ENCODE measurements at regions not wholly inside any gene's neighbourhood (a gene's known extent, or its start where the extent isn't known, plus 50 kb on each side); places are given as distances from the start of the nearest gene placed in this dataset.

DNA sequence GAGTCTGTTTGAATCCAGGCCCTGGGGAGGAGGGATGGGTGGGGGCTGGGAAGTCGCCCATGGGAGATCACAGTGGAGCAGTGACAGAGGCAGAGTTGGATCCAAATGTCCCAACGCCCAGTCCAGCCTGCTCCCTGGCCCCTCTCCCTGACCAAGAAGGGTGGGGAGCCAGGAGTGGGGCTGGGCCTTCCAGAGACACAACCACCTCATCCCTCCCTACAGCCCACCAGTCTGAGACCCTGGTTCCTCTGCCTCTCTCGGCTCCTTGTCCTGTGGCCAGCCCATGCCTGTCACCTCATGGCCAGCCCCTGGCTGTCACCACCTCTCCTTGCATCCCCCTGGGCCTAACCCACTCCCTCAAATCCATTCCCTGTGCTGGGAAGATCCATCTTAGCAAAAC lies 71.2 kb upstream of the PRR5 start:
- Histone ChIP-seq H3K4me1 (ENCODE audit: low read length) (no peaks in the 10 kb centered on the region), H3K27me3 (ENCODE audit: low read depth, low read length) (no peaks in the 10 kb centered on the region), H3K9me3 (ENCODE audit: insufficient read depth, low read length) (no peaks in the 10 kb centered on the region), H3K4me3 (ENCODE audit: low read length) (no peak overlapping the region), H3K36me3 (replicated peaks; ENCODE audit: low read depth, low read length) (no peaks in the 10 kb centered on the region), H3K4me2 (ENCODE audit: low read length) (no peak overlapping the region), H4K20me1 (ENCODE audit: insufficient read depth, low read length) (no peaks in the 10 kb centered on the region), H3K79me2 (ENCODE audit: low read length) (no peaks in the 10 kb centered on the region), H3K27ac (ENCODE audit: low read length) (no peak overlapping the region), H2AFZ (ENCODE audit: low read depth, low read length) (no peak overlapping the region), H3K9ac (ENCODE audit: low read length) (no peak overlapping the region)
- TF ChIP-seq, protein P1, sequence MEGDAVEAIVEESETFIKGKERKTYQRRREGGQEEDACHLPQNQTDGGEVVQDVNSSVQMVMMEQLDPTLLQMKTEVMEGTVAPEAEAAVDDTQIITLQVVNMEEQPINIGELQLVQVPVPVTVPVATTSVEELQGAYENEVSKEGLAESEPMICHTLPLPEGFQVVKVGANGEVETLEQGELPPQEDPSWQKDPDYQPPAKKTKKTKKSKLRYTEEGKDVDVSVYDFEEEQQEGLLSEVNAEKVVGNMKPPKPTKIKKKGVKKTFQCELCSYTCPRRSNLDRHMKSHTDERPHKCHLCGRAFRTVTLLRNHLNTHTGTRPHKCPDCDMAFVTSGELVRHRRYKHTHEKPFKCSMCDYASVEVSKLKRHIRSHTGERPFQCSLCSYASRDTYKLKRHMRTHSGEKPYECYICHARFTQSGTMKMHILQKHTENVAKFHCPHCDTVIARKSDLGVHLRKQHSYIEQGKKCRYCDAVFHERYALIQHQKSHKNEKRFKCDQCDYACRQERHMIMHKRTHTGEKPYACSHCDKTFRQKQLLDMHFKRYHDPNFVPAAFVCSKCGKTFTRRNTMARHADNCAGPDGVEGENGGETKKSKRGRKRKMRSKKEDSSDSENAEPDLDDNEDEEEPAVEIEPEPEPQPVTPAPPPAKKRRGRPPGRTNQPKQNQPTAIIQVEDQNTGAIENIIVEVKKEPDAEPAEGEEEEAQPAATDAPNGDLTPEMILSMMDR (IDR thresholded peaks at IDR 0.05; ENCODE audit: low read depth, low read length): no peak
- TF ChIP-seq EZH2phosphoT487 (IDR thresholded peaks at IDR 0.05; ENCODE audit: low read depth): no peak

- Histone ChIP-seq H4K20me1 (ENCODE audit: insufficient read depth, low read length) (no peaks in the 10 kb centered on the region), H3K36me3 (replicated peaks; ENCODE audit: low read depth, low read length) (no peaks in the 10 kb centered on the region), H3K4me3 (ENCODE audit: low read length) (no peak overlapping the region), H3K4me1 (ENCODE audit: low read length) (no peaks in the 10 kb centered on the region), H3K9me3 (ENCODE audit: insufficient read depth, low read length) (no peaks in the 10 kb centered on the region), H3K27me3 (ENCODE audit: low read depth, low read length) (peaks cover 14% of the 10 kb centered on the region), H3K4me2 (ENCODE audit: low read length) (no peak overlapping the region), H2AFZ (ENCODE audit: low read depth, low read length) (no peak overlapping the region), H3K79me2 (ENCODE audit: low read length) (no peaks in the 10 kb centered on the region), H3K27ac (ENCODE audit: low read length) (no peak overlapping the region), H3K9ac (ENCODE audit: low read length) (no peak overlapping the region)
- no peak for TF ChIP-seq EZH2phosphoT487 (IDR thresholded peaks at IDR 0.05; ENCODE audit: low read depth)
- TF ChIP-seq, protein P1 (IDR thresholded peaks at IDR 0.05; ENCODE audit: low read depth, low read length): no peak
These were observed 73.2 kb upstream of the PRR5 start for GRCh38 chr22:44628835-44629234.

- no peak overlapping the region for H3K4me2 ChIP-seq (ENCODE audit: low read length)
- no peak overlapping the region for H3K4me3 ChIP-seq (ENCODE audit: low read length)
- no peaks in the 10 kb centered on the region for H3K36me3 ChIP-seq (replicated peaks; ENCODE audit: low read depth, low read length)
- H3K27me3 ChIP-seq (ENCODE audit: low read depth, low read length): peaks cover 14% of the 10 kb centered on the region
- H3K9ac ChIP-seq (ENCODE audit: low read length): no peak overlapping the region
- no peaks in the 10 kb centered on the region for H3K9me3 ChIP-seq (ENCODE audit: insufficient read depth, low read length)
- H4K20me1 ChIP-seq (ENCODE audit: insufficient read depth, low read length): no peaks in the 10 kb centered on the region
- H3K4me1 ChIP-seq (ENCODE audit: low read length): no peaks in the 10 kb centered on the region
- H3K79me2 ChIP-seq (ENCODE audit: low read length): no peaks in the 10 kb centered on the region
- H3K27ac ChIP-seq (ENCODE audit: low read length): no peak overlapping the region
- H2AFZ ChIP-seq (ENCODE audit: low read depth, low read length): no peak overlapping the region
- TF ChIP-seq EZH2phosphoT487 (IDR thresholded peaks at IDR 0.05; ENCODE audit: low read depth): no peak
- TF ChIP-seq, protein P1 (IDR thresholded peaks at IDR 0.05; ENCODE audit: low read depth, low read length): no peak
These were observed 73.7 kb upstream of the PRR5 start for GRCh38 chr22:44628273-44628672.

DNA sequence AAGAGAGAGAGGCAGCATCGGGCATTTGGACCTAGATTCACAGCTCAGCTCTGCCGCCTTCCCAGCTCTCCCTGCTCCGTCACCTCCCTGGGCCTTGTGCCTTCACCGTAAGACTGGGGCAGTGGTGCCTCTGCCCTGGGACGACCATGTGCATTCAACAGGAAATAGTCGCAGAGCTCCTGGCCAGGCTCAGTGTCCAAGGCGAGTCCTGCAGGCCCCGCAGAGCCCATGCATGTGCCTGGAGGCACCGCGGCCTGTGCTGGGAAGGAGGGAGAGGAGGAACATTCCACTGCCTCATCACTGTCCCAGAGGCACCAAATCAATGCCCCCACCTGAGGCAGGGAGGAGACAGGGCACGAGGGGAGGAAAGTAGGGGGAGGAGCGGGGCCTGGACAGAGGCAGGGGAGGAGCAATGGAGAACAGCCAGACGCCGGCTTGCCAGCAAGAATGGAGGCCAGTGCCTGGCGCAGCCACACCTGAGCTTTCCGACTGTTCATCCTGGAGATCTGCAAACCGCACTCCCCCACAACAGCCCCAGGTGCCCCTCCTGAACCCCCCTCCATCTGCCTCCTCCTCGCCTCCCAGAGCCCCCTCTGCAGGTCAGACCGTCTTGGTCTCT lies 74.4 kb upstream of the PRR5 start:
- Histone ChIP-seq H3K36me3 (replicated peaks; ENCODE audit: low read depth, low read length) (no peaks in the 10 kb centered on the region), H2AFZ (ENCODE audit: low read depth, low read length) (no peak overlapping the region), H3K27ac (ENCODE audit: low read length) (no peak overlapping the region), H3K4me2 (ENCODE audit: low read length) (no peak overlapping the region), H3K9ac (ENCODE audit: low read length) (no peak overlapping the region), H4K20me1 (ENCODE audit: insufficient read depth, low read length) (no peaks in the 10 kb centered on the region), H3K27me3 (ENCODE audit: low read depth, low read length) (peaks cover 14% of the 10 kb centered on the region), H3K4me3 (ENCODE audit: low read length) (no peak overlapping the region), H3K79me2 (ENCODE audit: low read length) (no peaks in the 10 kb centered on the region), H3K9me3 (ENCODE audit: insufficient read depth, low read length) (no peaks in the 10 kb centered on the region), H3K4me1 (ENCODE audit: low read length) (no peaks in the 10 kb centered on the region)
- TF ChIP-seq, protein P1 (IDR thresholded peaks at IDR 0.05; ENCODE audit: low read depth, low read length): no peak
- TF ChIP-seq EZH2phosphoT487 (IDR thresholded peaks at IDR 0.05; ENCODE audit: low read depth): no peak

Data from OCI-LY3 (cell line).